Neural progenitor cell (in vitro differentiated cells): ENCODE measurements at regions not wholly inside any gene's neighbourhood (a gene's known extent, or its start where the extent isn't known, plus 50 kb on each side); places are given as distances from the start of the nearest gene placed in this dataset.

Experiments used
- CTCF ChIP-seq: fragments of 200-600 bp; sonication (generic); IDR thresholded peaks from 2 replicates; pipeline ENCODE4 v1.5.1; 2017; ENCODE audit warnings: antibody characterized with exemption, mild to moderate bottlenecking
- EZH2 ChIP-seq: fragments of 200-600 bp; sonication (generic); IDR thresholded peaks from 2 replicates; pipeline ENCODE4 v1.6.1; 2017; ENCODE audit warnings: antibody characterized with exemption, mild to moderate bottlenecking, moderate library complexity
- EZH2phosphoT487 ChIP-seq: fragments of 200-600 bp; sonication (generic); IDR thresholded peaks from 2 replicates; pipeline ENCODE4 v1.6.1; 2017; ENCODE audit warnings: antibody characterized with exemption

- TF ChIP-seq CTCF (no peak), EZH2phosphoT487 (no peak), EZH2 (no peak)
Observed at GRCh38 chr3:187889106-187889505, 143.8 kb upstream of the BCL6 start.
